KMS-11 (cell line): ENCODE measurements at regions not wholly inside any gene's neighbourhood (a gene's known extent, or its start where the extent isn't known, plus 50 kb on each side); places are given as distances from the start of the nearest gene placed in this dataset.

Experiments
- H2AFZ ChIP-seq: fragments of 200-600 bp; sonication (generic); 2 replicates; pipeline ENCODE4 v1.6.1; 2016; ENCODE audit warnings: antibody characterized with exemption, mixed run types, low read depth
- H3K27ac ChIP-seq: fragments of 200-600 bp; sonication (generic); 2 replicates; pipeline ENCODE4 v1.6.1; 2016; ENCODE audit warnings: mild to moderate bottlenecking, mixed run types
- H3K27me3 ChIP-seq: fragments of 200-600 bp; sonication (generic); 2 replicates; pipeline ENCODE4 v1.6.1; 2017; ENCODE audit warnings: mild to moderate bottlenecking, low read depth, mixed run types, moderate library complexity; ENCODE audit not compliant: insufficient read depth
- H3K36me3 ChIP-seq: fragments of 200-600 bp; sonication (generic); 2 replicates; pipeline ENCODE4 v1.6.1; 2017; ENCODE audit warnings: mild to moderate bottlenecking, mixed run types; ENCODE audit not compliant: insufficient read depth
- H3K4me1 ChIP-seq: fragments of 200-600 bp; sonication (generic); 2 replicates; pipeline ENCODE4 v1.6.1; 2016; ENCODE audit warnings: mild to moderate bottlenecking, low read depth, mixed run types; ENCODE audit not compliant: poor library complexity, severe bottlenecking
- H3K4me2 ChIP-seq: fragments of 200-600 bp; sonication (generic); 2 replicates; pipeline ENCODE4 v1.7.0; 2016; ENCODE audit warnings: mild to moderate bottlenecking, mixed run types
- H3K4me3 ChIP-seq: fragments of 200-600 bp; sonication (generic); IDR thresholded peaks from 2 replicates; pipeline ENCODE4 v1.6.1; 2017; ENCODE audit warnings: low read depth, low read length, mixed read lengths; ENCODE audit not compliant: insufficient read depth
- H3K79me2 ChIP-seq: fragments of 200-600 bp; sonication (generic); 2 replicates; pipeline ENCODE4 v1.6.1; 2016; ENCODE audit warnings: low read depth, mixed run types; ENCODE audit not compliant: insufficient read depth
- H3K9ac ChIP-seq: fragments of 200-600 bp; sonication (generic); 2 replicates; pipeline ENCODE4 v1.6.1; 2016; ENCODE audit warnings: mild to moderate bottlenecking, mixed run types
- H4K20me1 ChIP-seq: fragments of 200-600 bp; sonication (generic); 2 replicates; pipeline ENCODE4 v1.6.1; 2016; ENCODE audit warnings: mild to moderate bottlenecking, mixed run types; ENCODE audit not compliant: insufficient read depth
- CTCF ChIP-seq: fragments of 200-600 bp; sonication (generic); conservative IDR thresholded peaks from 2 replicates; pipeline ENCODE4 v1.6.1; 2017; ENCODE audit warnings: low read depth, mild to moderate bottlenecking, antibody characterized with exemption, low read length, moderate library complexity, mixed read lengths

DNA sequence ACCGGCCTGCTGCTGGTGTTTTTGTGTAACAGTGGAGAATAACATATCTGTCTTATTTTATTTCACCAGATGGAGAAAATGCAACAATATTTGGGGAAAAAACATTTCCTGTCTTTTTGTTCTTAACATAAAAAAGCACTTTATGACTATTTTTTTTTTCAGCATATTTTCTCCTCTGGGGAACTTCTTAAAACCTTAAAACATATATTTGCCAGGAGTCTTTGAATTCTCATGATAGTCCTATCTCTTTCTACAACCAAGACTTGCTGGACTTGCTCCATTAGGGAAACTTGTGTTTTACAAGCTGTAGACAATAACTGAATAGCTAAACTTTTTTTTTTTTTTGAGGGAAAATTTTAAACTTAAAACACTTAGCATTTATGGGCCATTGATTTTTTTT, 98.6 kb upstream of the PRDM1 start:
- Histone ChIP-seq H3K4me3 (no peak overlapping the region), H2AFZ (no peak overlapping the region), H4K20me1 (no peaks in the 10 kb centered on the region), H3K9ac (no peak overlapping the region), H3K27me3 (no peaks in the 10 kb centered on the region), H3K79me2 (peaks cover 1% of the 10 kb centered on the region; the same call in 1 of the 2 replicates), H3K36me3 (no peaks in the 10 kb centered on the region), H3K27ac (no peak overlapping the region), H3K4me2 (no peak overlapping the region), H3K4me1 (no peaks in the 10 kb centered on the region)
- TF ChIP-seq CTCF, result no peak

DNA sequence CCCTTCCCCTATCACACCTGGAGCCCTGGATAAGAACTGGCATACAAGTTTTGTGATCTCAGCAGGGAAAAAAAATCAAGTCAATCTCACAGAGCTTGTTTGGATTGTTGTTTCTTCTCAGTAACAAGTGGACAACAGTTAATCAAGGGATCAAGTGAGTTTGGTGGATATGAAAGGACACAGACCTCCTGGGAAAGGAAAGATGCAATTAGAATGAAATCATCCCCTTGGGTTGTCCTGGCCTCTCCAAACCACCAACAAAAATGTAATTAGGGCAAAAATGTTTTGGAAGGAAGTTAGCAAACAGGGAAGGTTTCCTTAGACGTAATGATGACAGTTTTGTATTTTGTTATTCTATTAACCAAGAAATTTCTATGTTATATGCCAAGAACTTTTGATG, 99.1 kb upstream of the PRDM1 start:
- no peaks in the 10 kb centered on the region for H3K79me2 ChIP-seq
- H3K4me3 ChIP-seq, result no peak overlapping the region
- H3K4me2 ChIP-seq, result no peak overlapping the region
- no peak overlapping the region for H3K27ac ChIP-seq
- no peaks in the 10 kb centered on the region for H3K27me3 ChIP-seq
- TF ChIP-seq CTCF, result no peak
- no peak overlapping the region for H2AFZ ChIP-seq
- no peaks in the 10 kb centered on the region for H3K4me1 ChIP-seq
- H4K20me1 ChIP-seq, result no peaks in the 10 kb centered on the region
- no peaks in the 10 kb centered on the region for H3K36me3 ChIP-seq
- H3K9ac ChIP-seq, result no peak overlapping the region

GRCh38 chr6:105985816-105986632, 100.1 kb upstream of the PRDM1 start:
- Histone ChIP-seq H3K79me2 (no peaks in the 10 kb centered on the region), H3K27me3 (no peaks in the 10 kb centered on the region), H3K36me3 (no peaks in the 10 kb centered on the region), H3K9ac (no peak overlapping the region), H3K27ac (no peak overlapping the region), H3K4me3 (no peak overlapping the region), H3K4me2 (no peak overlapping the region), H2AFZ (no peak overlapping the region), H3K4me1 (no peaks in the 10 kb centered on the region), H4K20me1 (no peaks in the 10 kb centered on the region)
- TF ChIP-seq CTCF, result no peak

- H4K20me1 ChIP-seq, result no peaks in the 10 kb centered on the region
- H3K36me3 ChIP-seq, result no peaks in the 10 kb centered on the region
- H3K4me1 ChIP-seq, result no peaks in the 10 kb centered on the region
- no peaks in the 10 kb centered on the region for H3K27me3 ChIP-seq
- H3K27ac ChIP-seq, result no peak overlapping the region
- no peak for TF ChIP-seq CTCF
- H3K79me2 ChIP-seq, result no peaks in the 10 kb centered on the region
- no peak overlapping the region for H2AFZ ChIP-seq
- H3K9ac ChIP-seq, result no peak overlapping the region
- H3K4me3 ChIP-seq, result no peak overlapping the region
- no peak overlapping the region for H3K4me2 ChIP-seq
Observed at GRCh38 chr6:105985098-105985815, 100.9 kb upstream of the PRDM1 start.
